ENCODE measurements at regions not wholly inside any gene's neighbourhood (a gene's known extent, or its start where the extent isn't known, plus 50 kb on each side); places are given as distances from the start of the nearest gene placed in this dataset.

DNA sequence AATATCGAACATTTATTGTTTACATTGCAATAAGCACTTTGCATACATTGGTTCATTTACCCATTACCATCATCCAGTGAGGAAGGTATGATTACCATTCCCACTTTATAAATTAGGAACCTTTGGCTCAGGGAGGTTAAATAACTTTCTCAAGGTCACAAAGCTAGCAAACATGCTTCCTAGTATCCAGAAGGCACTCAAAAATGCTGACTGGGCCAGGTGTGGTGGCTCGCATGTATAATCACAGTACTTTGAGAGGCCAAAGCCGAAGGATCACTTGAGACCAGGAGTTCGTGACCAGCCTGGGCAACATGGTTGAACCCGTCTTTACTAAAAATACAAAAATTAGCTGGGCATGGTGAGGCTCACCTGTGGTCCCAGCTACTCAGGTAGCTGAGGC, 259.6 kb downstream of the TMEM114 start:
- no peak overlapping the region for H3K27ac Mint-ChIP-seq
- TF ChIP-seq, protein P1, sequence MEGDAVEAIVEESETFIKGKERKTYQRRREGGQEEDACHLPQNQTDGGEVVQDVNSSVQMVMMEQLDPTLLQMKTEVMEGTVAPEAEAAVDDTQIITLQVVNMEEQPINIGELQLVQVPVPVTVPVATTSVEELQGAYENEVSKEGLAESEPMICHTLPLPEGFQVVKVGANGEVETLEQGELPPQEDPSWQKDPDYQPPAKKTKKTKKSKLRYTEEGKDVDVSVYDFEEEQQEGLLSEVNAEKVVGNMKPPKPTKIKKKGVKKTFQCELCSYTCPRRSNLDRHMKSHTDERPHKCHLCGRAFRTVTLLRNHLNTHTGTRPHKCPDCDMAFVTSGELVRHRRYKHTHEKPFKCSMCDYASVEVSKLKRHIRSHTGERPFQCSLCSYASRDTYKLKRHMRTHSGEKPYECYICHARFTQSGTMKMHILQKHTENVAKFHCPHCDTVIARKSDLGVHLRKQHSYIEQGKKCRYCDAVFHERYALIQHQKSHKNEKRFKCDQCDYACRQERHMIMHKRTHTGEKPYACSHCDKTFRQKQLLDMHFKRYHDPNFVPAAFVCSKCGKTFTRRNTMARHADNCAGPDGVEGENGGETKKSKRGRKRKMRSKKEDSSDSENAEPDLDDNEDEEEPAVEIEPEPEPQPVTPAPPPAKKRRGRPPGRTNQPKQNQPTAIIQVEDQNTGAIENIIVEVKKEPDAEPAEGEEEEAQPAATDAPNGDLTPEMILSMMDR (IDR thresholded peaks at IDR 0.05): no peak
- H3K4me1 Mint-ChIP-seq: peaks cover 4% of the 10 kb centered on the region
- H3K4me3 Mint-ChIP-seq: no peak overlapping the region
- peaks cover 6% of the 10 kb centered on the region for H3K9me3 Mint-ChIP-seq
- DNase-seq: no peak
- H3K27me3 Mint-ChIP-seq (ENCODE audit: low read depth, poor library complexity): peaks cover 6% of the 10 kb centered on the region
- no peaks in the 10 kb centered on the region for H3K36me3 Mint-ChIP-seq (ENCODE audit: low read depth)

DNA sequence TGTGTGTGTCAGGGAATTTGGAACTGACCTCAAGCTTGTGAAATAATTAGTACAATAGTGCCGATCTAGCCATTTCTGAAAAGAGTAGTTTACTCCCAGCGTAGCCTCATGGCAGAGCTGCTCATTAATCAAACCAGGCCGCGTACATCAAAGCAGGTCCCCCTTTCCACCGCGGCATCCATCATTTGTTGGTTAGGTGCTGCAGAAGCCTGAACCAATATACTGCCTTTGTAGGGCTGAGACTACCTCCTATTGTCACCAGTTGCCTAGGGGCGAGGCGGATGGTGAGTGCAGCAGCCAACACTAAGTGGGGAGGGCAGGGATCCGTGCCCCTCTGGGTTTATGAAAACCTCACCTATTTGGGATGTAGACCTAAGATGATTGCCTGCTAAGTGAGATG, 264.1 kb downstream of the TMEM114 start:
- H3K36me3 Mint-ChIP-seq (ENCODE audit: low read depth): no peaks in the 10 kb centered on the region
- TF ChIP-seq, protein P1 (IDR thresholded peaks at IDR 0.05): no peak
- H3K4me3 Mint-ChIP-seq: no peak overlapping the region
- H3K27ac Mint-ChIP-seq: peak overlapping the region; percentile 52
- H3K4me1 Mint-ChIP-seq: peaks cover 4% of the 10 kb centered on the region
- H3K27me3 Mint-ChIP-seq (ENCODE audit: low read depth, poor library complexity): peaks cover 4% of the 10 kb centered on the region
- H3K9me3 Mint-ChIP-seq: peaks cover 16% of the 10 kb centered on the region
- DNase-seq: no peak

DNA sequence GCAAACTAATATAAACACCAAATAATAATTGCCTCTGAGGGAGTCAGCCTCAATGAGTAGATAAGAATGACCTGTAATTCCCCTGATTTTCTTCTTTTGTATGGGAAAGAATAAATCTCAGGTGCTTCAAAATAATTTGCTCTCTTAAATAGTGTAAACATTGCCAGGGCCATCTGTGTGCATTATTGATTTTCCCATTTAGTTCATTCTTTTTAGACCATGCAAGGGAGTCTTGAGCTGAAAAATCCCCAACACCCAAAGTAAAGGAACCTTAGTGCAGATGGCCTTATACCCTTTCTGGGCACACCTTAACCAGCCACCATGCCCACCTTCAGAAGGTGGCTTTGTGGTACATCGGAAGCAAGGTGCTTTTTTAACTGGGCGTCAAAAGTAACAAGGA, 267.2 kb downstream of the TMEM114 start:
- TF ChIP-seq, protein P1 (IDR thresholded peaks at IDR 0.05): no peak
- no peaks in the 10 kb centered on the region for H3K27me3 Mint-ChIP-seq (ENCODE audit: low read depth, poor library complexity)
- no peaks in the 10 kb centered on the region for H3K36me3 Mint-ChIP-seq (ENCODE audit: low read depth)
- no peak overlapping the region for H3K4me3 Mint-ChIP-seq
- DNase-seq: no peak
- peaks cover 16% of the 10 kb centered on the region for H3K9me3 Mint-ChIP-seq
- H3K27ac Mint-ChIP-seq: no peak overlapping the region
- peaks cover 20% of the 10 kb centered on the region for H3K4me1 Mint-ChIP-seq

DNA sequence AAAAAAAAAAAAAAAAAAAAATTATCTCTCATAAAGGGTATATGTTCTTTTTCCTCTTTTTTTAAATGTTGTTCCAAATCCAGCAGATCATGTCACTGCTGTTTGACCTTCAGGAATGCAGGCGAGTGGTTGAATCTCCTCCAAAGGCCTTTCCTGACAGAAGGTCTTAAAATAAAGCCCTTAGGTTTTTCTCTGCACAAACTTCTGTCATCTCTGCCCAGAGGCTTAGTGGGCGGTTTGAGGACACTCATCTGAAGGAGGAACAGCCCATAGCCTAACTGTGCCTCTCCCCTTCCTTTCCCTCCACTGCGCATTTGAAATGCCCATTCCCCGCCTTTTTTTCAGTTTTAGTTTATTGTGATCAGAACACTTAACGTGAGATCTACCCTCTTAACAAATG, 270.2 kb downstream of the TMEM114 start:
- Mint-ChIP-seq H3K9me3 (peaks cover 10% of the 10 kb centered on the region), H3K27ac (peak overlapping the region; percentile 21), H3K4me3 (no peak overlapping the region), H3K4me1 (peaks cover 16% of the 10 kb centered on the region), H3K36me3 (ENCODE audit: low read depth) (no peaks in the 10 kb centered on the region), H3K27me3 (ENCODE audit: low read depth, poor library complexity) (peaks cover 10% of the 10 kb centered on the region)
- DNase-seq: no peak
- TF ChIP-seq, protein P1 (IDR thresholded peaks at IDR 0.05): no peak

DNA sequence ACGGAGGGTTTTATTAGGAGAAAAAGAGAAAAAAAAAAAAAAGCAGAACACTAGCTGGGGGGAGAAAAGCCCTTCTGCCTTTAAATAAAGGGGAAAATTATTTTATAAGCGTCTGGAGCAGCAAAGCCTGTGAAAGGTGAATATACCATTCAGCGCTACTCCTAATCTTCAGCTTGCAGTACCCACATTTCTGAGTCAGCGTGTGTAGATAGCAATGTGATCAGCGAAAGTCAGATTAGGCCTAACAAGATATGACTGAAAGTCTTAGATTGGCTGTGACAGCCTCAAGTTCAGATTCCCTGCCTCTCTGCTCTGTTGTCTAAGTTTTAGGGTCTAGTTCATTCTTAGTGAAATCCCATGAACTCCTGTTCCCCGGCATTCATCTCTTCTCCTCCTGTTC, 279.5 kb downstream of the TMEM114 start:
- Mint-ChIP-seq H3K9me3 (peaks cover 6% of the 10 kb centered on the region), H3K36me3 (ENCODE audit: low read depth) (no peaks in the 10 kb centered on the region), H3K4me1 (peaks cover 19% of the 10 kb centered on the region), H3K4me3 (no peak overlapping the region), H3K27ac (no peak overlapping the region), H3K27me3 (ENCODE audit: low read depth, poor library complexity) (peaks cover 12% of the 10 kb centered on the region)
- TF ChIP-seq, protein P1 (IDR thresholded peaks at IDR 0.05): no peak
- DNase-seq: no peak

DNA sequence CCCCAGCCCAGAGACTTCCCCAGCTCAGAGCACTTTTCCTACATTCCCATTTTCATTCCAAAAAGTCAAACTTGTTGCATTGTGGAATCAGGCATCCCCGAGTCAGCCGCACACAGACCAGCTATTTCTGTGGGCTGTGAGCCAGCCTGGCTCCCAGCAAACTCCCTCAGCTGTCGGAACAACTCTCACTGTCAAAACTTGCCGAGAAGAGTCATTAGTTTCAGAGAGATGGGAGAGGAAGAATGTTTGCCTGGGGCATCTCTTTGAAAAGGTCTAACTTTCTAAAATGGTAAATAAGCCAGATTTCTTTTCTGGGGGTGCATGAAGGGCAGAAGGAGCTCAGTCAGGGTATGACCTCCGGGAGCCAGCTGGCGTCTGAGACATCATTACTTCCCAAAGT, 280.0 kb downstream of the TMEM114 start:
- Mint-ChIP-seq H3K27me3 (ENCODE audit: low read depth, poor library complexity) (peaks cover 14% of the 10 kb centered on the region), H3K4me1 (peaks cover 24% of the 10 kb centered on the region), H3K4me3 (no peak overlapping the region), H3K27ac (no peak overlapping the region), H3K9me3 (peaks cover 6% of the 10 kb centered on the region), H3K36me3 (ENCODE audit: low read depth) (no peaks in the 10 kb centered on the region)
- TF ChIP-seq, protein P1 (IDR thresholded peaks at IDR 0.05): no peak
- no peak for DNase-seq

All from nephron progenitor cell (in vitro differentiated cells).